Eye (tissue), 1 donor: ENCODE measurements at regions not wholly inside any gene's neighbourhood (a gene's known extent, or its start where the extent isn't known, plus 50 kb on each side); places are given as distances from the start of the nearest gene placed in this dataset.

Experiments used
- DNase-seq: peaks from one replicate; pipeline ENCODE4 v3.0.0-alpha.2; 2015

GRCh38 chr16:9307446-9307845, 216.0 kb downstream of the HAPSTR1 start:
- DNase-seq = no peak

DNA sequence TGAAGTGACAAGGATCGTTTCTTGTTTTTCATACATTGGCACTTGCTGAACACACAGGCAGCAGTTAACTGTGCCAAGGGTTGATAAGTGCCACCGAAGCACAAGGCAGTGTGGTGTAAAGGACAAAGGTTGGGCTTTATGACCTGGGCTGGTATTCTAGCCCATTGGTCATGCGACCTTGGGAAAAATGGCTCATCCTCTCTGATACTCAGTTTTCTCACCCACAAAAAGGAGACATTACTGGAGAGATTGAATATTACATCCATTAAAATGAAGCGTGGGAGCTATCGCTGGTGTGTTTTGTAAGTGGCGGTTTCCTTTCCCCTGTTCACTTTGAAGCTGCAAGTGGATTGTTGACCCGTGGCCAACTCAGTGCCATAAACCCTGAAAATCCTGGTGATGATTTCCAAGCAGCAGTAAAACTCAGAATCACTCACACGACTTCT, 216.9 kb downstream of the HAPSTR1 start:
- no peak for DNase-seq

DNA sequence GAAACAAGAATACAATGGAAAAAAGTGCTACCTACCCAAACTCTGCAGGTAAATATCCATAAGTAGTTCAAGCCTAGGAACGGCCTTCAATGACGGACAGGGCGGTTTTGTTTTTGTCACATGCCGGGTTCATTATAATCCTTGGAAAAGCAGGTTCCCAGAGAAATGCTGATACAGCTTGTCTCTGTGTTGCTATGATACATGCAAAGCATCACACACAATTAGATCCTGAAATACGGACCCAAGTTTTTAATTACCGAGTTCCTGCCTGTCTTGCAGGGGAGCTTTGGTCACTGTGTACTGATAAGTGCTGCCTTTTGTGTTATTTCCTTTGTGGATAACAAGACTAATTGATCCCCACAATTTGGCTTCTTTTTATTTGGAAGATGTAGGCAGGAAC, 217.4 kb downstream of the HAPSTR1 start:
- DNase-seq = peak; percentile 64

GRCh38 chr16:9309844-9310243, 218.4 kb downstream of the HAPSTR1 start:
- DNase-seq = no peak

DNA sequence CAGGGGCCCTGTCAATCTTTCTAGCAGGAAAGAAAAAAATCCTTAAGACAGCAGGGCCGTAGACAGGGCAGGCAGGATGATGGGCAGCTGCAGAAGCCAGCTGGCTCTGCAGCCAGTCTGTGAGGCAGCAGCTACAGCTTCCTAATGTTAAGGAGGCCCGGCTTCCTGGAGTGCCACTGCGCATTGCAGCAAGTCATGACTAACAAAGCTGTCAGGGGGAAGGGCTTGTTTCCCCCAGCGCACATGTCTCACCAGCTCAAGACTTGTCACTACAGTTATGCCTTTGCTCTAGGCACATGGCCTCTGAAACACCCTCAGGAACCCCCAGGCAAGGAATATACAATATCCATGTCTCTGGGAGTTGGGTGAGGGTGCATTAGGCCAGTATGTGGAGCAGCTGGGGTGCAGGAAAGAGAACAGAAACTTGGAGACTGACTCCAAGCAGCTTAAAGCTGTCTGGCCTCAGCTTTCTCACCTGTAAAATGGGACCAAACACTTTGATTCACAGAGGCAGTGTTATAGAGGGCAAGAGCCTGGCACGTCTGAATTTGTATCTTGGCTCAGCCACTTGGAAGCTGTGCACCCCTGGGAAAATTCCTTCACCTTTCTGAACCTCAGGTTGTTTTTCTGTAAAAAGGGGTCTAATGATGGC, 220.0 kb downstream of the HAPSTR1 start:
- DNase-seq = peak; percentile 67

- no peak for DNase-seq
These were observed 224.6 kb downstream of the HAPSTR1 start for GRCh38 chr16:9316008-9316407.

GRCh38 chr16:9316615-9317014, 225.2 kb downstream of the HAPSTR1 start:
- no peak for DNase-seq

GRCh38 chr16:9318764-9319163, 227.3 kb downstream of the HAPSTR1 start:
- no peak for DNase-seq

DNA sequence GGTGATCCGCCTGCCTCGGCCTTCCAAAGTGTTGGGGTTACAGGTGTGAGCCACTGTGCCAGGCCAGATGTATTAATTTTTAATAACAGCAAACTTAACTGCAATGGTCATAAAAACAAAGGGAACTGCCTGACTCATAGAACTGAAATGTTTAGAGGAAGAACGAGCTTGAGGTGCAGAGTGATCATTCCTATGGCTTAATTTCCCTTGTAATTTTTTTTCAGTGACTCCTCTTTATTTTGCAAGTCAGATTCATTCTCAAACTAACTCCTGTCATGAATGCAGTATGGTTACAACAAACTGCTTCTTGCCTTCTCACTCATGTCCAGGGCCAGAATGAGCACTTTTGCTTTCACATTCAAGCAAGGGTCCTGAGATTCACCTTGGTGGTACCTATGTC, 231.3 kb downstream of the HAPSTR1 start:
- DNase-seq = no peak

DNA sequence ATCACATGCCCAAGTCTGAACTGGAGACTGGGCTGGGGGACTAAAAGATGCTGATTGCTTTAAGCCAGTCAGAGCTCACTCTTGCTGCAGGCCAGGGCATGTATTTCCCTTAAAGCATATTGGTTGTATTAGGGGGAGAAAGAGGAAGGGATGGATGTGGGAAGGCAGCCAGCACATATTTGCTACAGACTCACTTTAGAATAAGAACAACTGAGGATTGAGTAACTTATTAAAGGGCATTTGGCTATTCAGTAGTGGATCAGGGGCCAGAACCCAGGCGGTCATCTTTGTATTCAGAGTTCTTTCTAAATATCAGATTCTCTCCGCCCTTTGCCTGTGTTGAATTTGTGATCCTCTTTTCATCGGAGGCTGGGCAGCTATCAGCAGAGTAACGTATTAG, 231.7 kb downstream of the HAPSTR1 start:
- peak; percentile 42 for DNase-seq

DNA sequence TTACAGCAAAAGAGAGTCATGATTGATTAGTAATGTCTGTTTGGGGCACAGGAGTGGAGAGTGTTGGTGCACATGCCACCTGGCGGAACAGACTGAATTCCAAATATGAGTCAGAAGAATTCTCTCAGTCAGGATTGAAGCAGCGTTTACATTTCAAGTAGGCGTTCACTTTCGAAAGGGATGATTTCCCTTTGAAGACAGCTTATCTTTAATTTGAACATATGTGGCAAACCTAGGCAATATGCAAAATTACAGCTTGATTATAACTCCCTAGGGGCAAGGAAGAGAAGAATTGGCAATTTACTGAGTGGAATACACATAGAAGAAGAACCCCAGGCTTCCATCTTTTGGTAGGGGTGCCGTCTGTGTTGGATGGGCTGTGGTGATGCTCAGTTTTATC, 235.8 kb downstream of the HAPSTR1 start:
- no peak for DNase-seq

- DNase-seq = no peak
These were observed 237.0 kb downstream of the HAPSTR1 start for GRCh38 chr16:9328411-9328810.

- DNase-seq = peak; percentile 58
These were observed 238.7 kb downstream of the HAPSTR1 start for GRCh38 chr16:9330095-9330494.

DNA sequence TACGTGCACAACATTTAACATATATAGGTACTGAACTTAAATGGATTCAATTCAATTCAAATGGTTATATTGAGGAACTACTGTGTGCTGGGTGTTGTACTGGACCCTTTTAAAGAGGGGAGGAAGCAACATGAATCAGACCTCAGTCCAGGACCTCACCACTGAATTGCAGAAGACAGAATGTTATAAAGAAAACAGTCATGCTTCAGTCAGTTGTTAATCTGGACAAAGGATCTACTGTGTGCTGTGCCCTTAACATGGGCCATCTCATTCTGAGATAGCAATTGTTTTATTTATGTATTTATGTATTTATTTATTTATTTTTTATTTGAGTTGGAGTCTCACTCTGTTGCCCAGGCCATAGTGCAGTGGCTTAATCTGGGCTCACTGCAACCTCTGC, 240.1 kb downstream of the HAPSTR1 start:
- no peak for DNase-seq

DNA sequence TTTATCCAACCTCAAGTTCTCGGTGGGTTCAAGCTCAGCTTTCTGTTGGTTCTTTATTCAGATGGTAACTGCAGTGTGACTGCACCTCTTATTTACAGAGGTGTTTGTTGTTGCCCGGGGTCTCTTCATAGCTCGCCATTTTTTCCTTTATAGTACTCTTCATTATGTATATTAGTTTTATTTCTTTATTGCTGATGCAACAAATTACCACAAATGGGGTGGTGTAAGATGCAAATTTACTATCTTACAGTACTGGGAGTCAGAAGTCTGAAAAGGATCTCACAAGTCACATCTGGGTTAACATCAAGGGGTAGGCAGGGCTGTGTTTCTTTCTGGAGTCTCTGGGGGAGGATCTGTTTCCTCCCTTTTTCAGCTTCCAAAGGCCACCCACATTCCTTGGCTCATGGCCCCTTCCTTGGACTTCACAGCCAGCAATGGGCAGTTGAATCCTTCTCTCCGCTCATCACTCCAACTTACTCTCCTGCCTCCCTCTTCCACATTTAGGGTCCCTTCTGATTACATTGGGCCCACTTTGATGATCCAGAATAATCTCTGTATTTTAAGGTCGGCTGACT, 241.2 kb downstream of the HAPSTR1 start:
- DNase-seq = no peak

GRCh38 chr16:9333469-9333868, 242.0 kb downstream of the HAPSTR1 start:
- no peak for DNase-seq

DNA sequence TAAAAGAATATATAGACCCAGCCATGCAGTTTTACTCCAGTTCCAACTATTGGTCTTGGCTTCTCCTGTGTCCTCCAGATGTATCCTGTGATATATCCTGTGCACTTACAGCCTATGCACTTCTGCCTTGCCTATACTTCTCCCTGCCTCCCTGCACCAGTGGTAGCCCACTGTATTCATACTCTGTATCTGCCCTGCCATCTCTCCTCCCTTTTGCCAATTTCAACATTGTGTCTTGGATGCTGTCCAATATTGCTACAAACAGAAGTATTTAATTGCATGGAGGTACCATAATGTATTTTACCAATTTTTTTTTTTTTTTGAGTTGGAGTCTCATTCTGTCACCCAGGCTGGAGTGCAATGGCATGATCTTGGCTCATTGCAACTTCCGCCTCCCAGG, 242.7 kb downstream of the HAPSTR1 start:
- no peak for DNase-seq

- DNase-seq = no peak
These were observed 246.0 kb downstream of the HAPSTR1 start for GRCh38 chr16:9337308-9338032.

GRCh38 chr16:9338068-9338467, 246.6 kb downstream of the HAPSTR1 start:
- DNase-seq = no peak

DNA sequence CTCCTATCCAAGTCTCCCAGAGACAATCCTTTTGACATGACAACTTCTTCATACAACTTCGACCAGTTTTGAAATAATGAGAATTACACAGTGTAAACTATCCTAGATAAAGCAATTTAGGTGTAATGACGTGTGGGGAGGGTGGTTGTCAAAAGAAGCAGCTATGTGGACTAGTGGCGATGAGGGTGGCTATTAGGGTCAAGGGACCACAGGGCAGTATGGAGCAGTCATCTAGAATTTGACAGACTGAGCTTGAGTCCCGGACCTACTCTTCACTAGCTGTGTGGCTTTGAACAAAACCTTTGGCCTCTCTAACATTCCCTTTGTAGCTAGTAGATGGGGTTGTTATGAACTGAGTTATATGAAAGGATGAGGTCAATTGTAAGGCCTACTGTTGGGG, 247.1 kb downstream of the HAPSTR1 start:
- DNase-seq = no peak

- DNase-seq = peak; percentile 84
These were observed 249.2 kb downstream of the HAPSTR1 start for GRCh38 chr16:9340526-9341256.

DNA sequence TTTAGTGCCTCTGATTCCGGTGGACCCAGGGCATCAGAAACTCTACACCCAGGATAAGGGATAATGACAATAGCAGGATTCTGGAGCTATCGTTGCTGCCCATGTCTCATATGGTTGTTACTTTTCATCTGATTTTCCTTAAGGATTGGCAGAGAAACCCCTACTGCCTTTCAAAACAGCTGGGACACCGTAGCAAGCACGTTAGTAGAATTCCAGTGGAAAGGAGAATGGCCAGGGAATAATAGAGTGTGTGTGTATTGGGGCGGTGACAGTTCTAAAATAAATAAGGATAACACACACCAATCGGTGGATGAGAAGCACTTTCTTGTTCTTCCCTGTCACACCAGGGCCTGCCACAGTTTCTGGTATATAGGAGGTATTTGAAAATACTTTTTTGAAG, 251.8 kb downstream of the HAPSTR1 start:
- no peak for DNase-seq

- DNase-seq = no peak
These were observed 253.1 kb downstream of the HAPSTR1 start for GRCh38 chr16:9344508-9344907.

DNA sequence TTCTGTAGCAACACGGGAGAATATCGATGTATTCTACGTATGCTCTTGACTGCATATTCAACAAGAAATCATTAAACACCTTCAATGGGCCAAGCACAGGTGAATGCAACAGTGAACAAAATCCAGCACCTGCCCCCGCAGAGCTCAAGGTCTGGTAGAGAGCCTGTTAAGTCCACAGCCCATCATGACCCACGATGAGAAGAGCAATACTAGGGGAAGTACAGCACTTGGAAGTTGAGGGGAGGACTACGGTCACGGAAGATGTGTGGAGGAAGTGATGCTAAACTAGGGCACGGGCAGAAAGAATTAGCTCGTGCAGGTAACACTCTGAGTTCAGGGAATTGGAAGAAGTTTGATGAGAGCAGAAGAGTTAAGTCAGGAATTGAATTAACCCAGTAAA, 253.6 kb downstream of the HAPSTR1 start:
- no peak for DNase-seq
